A673 (cell line): ENCODE measurements at regions not wholly inside any gene's neighbourhood (a gene's known extent, or its start where the extent isn't known, plus 50 kb on each side); places are given as distances from the start of the nearest gene placed in this dataset.

ENCODE experiments used
- CTCF ChIP-seq: fragments of 300-800, 200-600 bp; sonication (generic); conservative IDR thresholded peaks from 2 replicates; pipeline ENCODE4 v1.5.1; 2017; ENCODE audit warnings: low read depth, mild to moderate bottlenecking, antibody characterized with exemption, low read length, moderate library complexity, mixed read lengths
- EZH2 ChIP-seq: fragments of 200-600 bp; sonication (generic); IDR thresholded peaks from 2 replicates; pipeline ENCODE4 v1.6.1; 2017; ENCODE audit warnings: borderline replicate concordance, low read depth, mild to moderate bottlenecking, mixed read lengths, antibody characterized with exemption, low read length; ENCODE audit not compliant: poor library complexity, severe bottlenecking

GRCh38 chr2:228938629-228939028 lies 332.5 kb downstream of the PID1 start:
- TF ChIP-seq CTCF (no peak), EZH2 (no peak)
